SU-DHL-6 (cell line): ENCODE measurements at regions not wholly inside any gene's neighbourhood (a gene's known extent, or its start where the extent isn't known, plus 50 kb on each side); places are given as distances from the start of the nearest gene placed in this dataset.

Source experiments
- H2AFZ ChIP-seq: fragments of 200-600 bp; sonication (generic); 2 replicates; pipeline ENCODE4 v1.6.1; 2014; ENCODE audit warnings: low read depth, mild to moderate bottlenecking, moderate library complexity, mixed read lengths, antibody characterized with exemption, low read length; ENCODE audit not compliant: severe bottlenecking
- H3F3A ChIP-seq: fragments of 200-600 bp; shearing (Covaris generic); 2 replicates; pipeline ENCODE4 v1.6.0; 2016; ENCODE audit warnings: antibody characterized with exemption, mild to moderate bottlenecking; ENCODE audit not compliant: insufficient read depth
- H3K27ac ChIP-seq: fragments of 200-600 bp; sonication (generic); 2 replicates; pipeline ENCODE4 v1.5.1; 2016; ENCODE audit warnings: low read depth, mild to moderate bottlenecking, low read length, moderate library complexity, mixed read lengths
- H3K27me3 ChIP-seq: fragments of 200-600 bp; sonication (generic), shearing (Covaris generic); 2 replicates; pipeline ENCODE4 v1.6.0; 2014; ENCODE audit warnings: mild to moderate bottlenecking, low read length
- H3K36me3 ChIP-seq: fragments of 200-600 bp; sonication (generic); 2 replicates; pipeline ENCODE4 v1.6.1; 2014; ENCODE audit warnings: mild to moderate bottlenecking, low read length, mixed read lengths
- H3K4me2 ChIP-seq: fragments of 300-600, 200-600 bp; shearing (Covaris generic), sonication (generic); 2 replicates; pipeline ENCODE4 v1.6.0; 2014; ENCODE audit warnings: low read length, low read depth, mild to moderate bottlenecking; ENCODE audit not compliant: poor library complexity, severe bottlenecking
- H3K4me3 ChIP-seq: fragments of 200-600 bp; sonication (generic); 2 replicates; pipeline ENCODE4 v1.5.1; 2014; ENCODE audit warnings: antibody characterized with exemption, low read length, mild to moderate bottlenecking, mixed read lengths; ENCODE audit not compliant: insufficient read depth, poor library complexity, severe bottlenecking
- H3K79me2 ChIP-seq: fragments of 200-600 bp; sonication (generic); 2 replicates; pipeline ENCODE4 v1.6.1; 2014; ENCODE audit warnings: mild to moderate bottlenecking, low read length, moderate library complexity; ENCODE audit not compliant: insufficient read depth
- H3K9ac ChIP-seq: fragments of 200-600 bp; sonication (generic); 2 replicates; pipeline ENCODE4 v1.7.0; 2014; ENCODE audit warnings: mild to moderate bottlenecking, low read length
- H3K9me2 ChIP-seq: fragments of 200-600 bp; sonication (generic); replicated peaks from 2 replicates; pipeline ENCODE4 v1.6.1; 2014; ENCODE audit warnings: low read length; ENCODE audit not compliant: insufficient read depth
- H3K9me3 ChIP-seq: fragments of 200-600 bp; sonication (generic); 2 replicates; pipeline ENCODE4 v1.6.1; 2014; ENCODE audit warnings: low read length, mixed read lengths; ENCODE audit not compliant: insufficient read depth
- H4K20me1 ChIP-seq: fragments of 200-600 bp; sonication (generic); 2 replicates; pipeline ENCODE4 v1.6.1; 2014; ENCODE audit warnings: low read depth, mild to moderate bottlenecking, antibody characterized with exemption, low read length, moderate library complexity, mixed read lengths
- EZH2phosphoT487 ChIP-seq: fragments of 200-600 bp; sonication (generic), shearing (Covaris generic); conservative IDR thresholded peaks from 2 replicates; pipeline ENCODE4 v1.6.1; 2018; ENCODE audit warnings: mild to moderate bottlenecking, antibody characterized with exemption, low read length, moderate library complexity, mixed read lengths
- TF ChIP-seq, protein P1 (sequence below): fragments of 200-600 bp; sonication (generic); IDR thresholded peaks from one replicate; pipeline ENCODE4 v1.5.1; 2017; ENCODE audit warnings: antibody characterized with exemption, mild to moderate bottlenecking, low read length, moderate library complexity; ENCODE audit not compliant: insufficient read depth, poor library complexity, severe bottlenecking

DNA sequence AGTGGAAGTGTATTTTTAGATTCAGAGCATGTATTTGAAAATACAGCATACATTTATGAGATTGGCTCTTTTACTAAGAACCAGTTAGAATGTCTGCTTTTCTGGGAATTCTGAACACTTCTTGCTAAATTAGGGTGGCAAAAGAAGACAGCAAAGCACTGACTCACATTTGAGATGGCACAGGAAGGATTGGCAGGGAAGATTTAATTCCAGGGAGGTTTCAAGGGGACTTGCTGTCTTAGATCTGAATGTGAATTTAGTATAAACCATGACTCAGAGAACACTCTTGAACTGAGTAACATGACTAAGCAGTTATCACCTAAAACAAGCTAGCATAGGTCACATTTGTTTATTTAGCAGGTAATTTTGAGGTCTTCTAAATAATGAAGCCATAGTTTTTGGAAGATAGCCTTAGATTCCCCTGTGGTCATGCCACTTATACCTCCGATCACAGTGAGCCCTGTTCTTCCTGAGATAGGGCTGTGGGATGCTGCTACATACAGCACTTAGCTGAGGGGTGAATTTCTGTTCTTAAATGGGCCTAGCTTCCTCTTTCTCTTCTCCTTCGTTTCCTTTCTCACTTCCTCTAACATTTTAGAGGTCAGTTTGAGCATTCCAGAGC lies 173.8 kb downstream of the PCSK1 start:
- no peak overlapping the region for H3K9ac ChIP-seq
- no peaks in the 10 kb centered on the region for H3K79me2 ChIP-seq
- H3K27me3 ChIP-seq, result no peaks in the 10 kb centered on the region
- TF ChIP-seq, protein P1, sequence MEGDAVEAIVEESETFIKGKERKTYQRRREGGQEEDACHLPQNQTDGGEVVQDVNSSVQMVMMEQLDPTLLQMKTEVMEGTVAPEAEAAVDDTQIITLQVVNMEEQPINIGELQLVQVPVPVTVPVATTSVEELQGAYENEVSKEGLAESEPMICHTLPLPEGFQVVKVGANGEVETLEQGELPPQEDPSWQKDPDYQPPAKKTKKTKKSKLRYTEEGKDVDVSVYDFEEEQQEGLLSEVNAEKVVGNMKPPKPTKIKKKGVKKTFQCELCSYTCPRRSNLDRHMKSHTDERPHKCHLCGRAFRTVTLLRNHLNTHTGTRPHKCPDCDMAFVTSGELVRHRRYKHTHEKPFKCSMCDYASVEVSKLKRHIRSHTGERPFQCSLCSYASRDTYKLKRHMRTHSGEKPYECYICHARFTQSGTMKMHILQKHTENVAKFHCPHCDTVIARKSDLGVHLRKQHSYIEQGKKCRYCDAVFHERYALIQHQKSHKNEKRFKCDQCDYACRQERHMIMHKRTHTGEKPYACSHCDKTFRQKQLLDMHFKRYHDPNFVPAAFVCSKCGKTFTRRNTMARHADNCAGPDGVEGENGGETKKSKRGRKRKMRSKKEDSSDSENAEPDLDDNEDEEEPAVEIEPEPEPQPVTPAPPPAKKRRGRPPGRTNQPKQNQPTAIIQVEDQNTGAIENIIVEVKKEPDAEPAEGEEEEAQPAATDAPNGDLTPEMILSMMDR, result no peak
- no peak for TF ChIP-seq EZH2phosphoT487
- no peaks in the 10 kb centered on the region for H3K9me3 ChIP-seq
- H3K4me2 ChIP-seq, result no peak overlapping the region
- H3F3A ChIP-seq, result no peaks in the 10 kb centered on the region
- H2AFZ ChIP-seq, result no peak overlapping the region
- no peak overlapping the region for H3K4me3 ChIP-seq
- no peaks in the 10 kb centered on the region for H3K9me2 ChIP-seq
- no peak overlapping the region for H3K27ac ChIP-seq
- no peaks in the 10 kb centered on the region for H3K36me3 ChIP-seq
- H4K20me1 ChIP-seq, result no peaks in the 10 kb centered on the region

DNA sequence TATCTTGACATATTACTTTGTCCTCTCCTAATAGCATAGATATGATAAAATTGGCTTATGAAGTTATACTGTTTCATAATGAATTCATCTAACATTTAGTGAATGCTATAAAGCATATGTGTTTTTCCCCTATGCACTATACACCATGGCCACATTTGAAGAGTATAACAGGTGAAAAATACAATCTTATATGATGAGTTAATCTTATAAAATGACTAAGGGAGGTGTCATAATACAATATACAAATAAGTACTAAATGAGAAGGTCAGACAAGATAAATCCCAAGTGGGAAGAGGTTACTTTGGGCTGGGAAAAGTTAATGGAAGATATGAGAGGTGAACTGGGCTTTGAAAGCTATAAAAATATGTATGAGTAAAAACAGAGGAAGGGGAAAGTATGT lies 174.4 kb downstream of the PCSK1 start:
- Histone ChIP-seq H2AFZ (no peak overlapping the region), H3K27ac (no peak overlapping the region), H3K9me3 (no peaks in the 10 kb centered on the region), H3K4me2 (no peak overlapping the region), H3K27me3 (no peaks in the 10 kb centered on the region), H3K79me2 (no peaks in the 10 kb centered on the region), H3F3A (no peaks in the 10 kb centered on the region), H3K9ac (no peak overlapping the region), H4K20me1 (no peaks in the 10 kb centered on the region), H3K4me3 (no peak overlapping the region), H3K9me2 (no peaks in the 10 kb centered on the region), H3K36me3 (no peaks in the 10 kb centered on the region)
- no peak for TF ChIP-seq EZH2phosphoT487
- TF ChIP-seq, protein P1, result no peak

DNA sequence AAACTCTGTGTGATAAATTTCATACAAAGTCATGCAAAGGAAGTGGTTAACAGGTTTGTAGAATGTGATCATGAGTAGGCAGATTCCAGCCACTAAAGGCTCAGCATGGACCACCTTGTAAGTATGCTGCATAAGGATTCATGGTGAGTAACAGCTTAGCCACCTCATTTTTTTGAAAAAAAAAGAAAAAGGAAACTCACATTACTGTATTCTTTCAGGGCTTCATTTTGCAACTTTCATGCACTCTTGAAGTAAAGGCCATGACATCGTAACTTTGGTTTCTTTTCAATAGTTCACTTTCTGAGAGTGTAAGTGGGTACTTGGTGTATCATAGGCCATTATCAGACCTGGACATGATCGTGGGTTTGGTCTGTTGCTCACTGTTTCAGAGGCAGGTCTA lies 175.1 kb downstream of the PCSK1 start:
- H3K9me2 ChIP-seq, result no peaks in the 10 kb centered on the region
- H4K20me1 ChIP-seq, result no peaks in the 10 kb centered on the region
- no peak overlapping the region for H2AFZ ChIP-seq
- no peak overlapping the region for H3K4me2 ChIP-seq
- H3K4me3 ChIP-seq, result no peak overlapping the region
- H3K27ac ChIP-seq, result no peak overlapping the region
- TF ChIP-seq, protein P1, result no peak
- no peak for TF ChIP-seq EZH2phosphoT487
- no peaks in the 10 kb centered on the region for H3F3A ChIP-seq
- no peaks in the 10 kb centered on the region for H3K36me3 ChIP-seq
- H3K9ac ChIP-seq, result no peak overlapping the region
- no peaks in the 10 kb centered on the region for H3K79me2 ChIP-seq
- H3K27me3 ChIP-seq, result no peaks in the 10 kb centered on the region
- H3K9me3 ChIP-seq, result no peaks in the 10 kb centered on the region
